GM23248 (cell line): ENCODE measurements at regions not wholly inside any gene's neighbourhood (a gene's known extent, or its start where the extent isn't known, plus 50 kb on each side); places are given as distances from the start of the nearest gene placed in this dataset.

Source experiments
- EZH2 ChIP-seq: fragments of 200-600 bp; sonication (generic); IDR thresholded peaks from 2 replicates; pipeline ENCODE4 v1.6.1; 2018; ENCODE audit warnings: antibody characterized with exemption, mild to moderate bottlenecking; ENCODE audit not compliant: insufficient read depth, poor library complexity, severe bottlenecking
- EZH2phosphoT487 ChIP-seq: fragments of 200-600 bp; sonication (generic); IDR thresholded peaks from 2 replicates; pipeline ENCODE4 v1.6.1; 2018; ENCODE audit warnings: antibody characterized with exemption, moderate library complexity, mild to moderate bottlenecking, low read depth; ENCODE audit not compliant: insufficient read depth

- no peak for TF ChIP-seq EZH2
- TF ChIP-seq EZH2phosphoT487: no peak
Observed at GRCh38 chr18:27500531-27500930, 315.4 kb upstream of the CHST9 start.
